Inferior parietal cortex (tissue), 1 donor: ENCODE measurements at regions not wholly inside any gene's neighbourhood (a gene's known extent, or its start where the extent isn't known, plus 50 kb on each side); places are given as distances from the start of the nearest gene placed in this dataset.
A peak's percentile ranks its signal among the peaks of the same experiment; 100 is the strongest.
"Not testable (repeated sequence)": the region's sequence is repeated elsewhere in the genome, so short reads cannot be mapped to it uniquely, and the experiment has no call there.

Source experiments
- DNase-seq: peaks from one replicate; pipeline ENCODE4 v3.0.0-alpha.2; 2016; ENCODE audit errors: extremely low spot score

DNA sequence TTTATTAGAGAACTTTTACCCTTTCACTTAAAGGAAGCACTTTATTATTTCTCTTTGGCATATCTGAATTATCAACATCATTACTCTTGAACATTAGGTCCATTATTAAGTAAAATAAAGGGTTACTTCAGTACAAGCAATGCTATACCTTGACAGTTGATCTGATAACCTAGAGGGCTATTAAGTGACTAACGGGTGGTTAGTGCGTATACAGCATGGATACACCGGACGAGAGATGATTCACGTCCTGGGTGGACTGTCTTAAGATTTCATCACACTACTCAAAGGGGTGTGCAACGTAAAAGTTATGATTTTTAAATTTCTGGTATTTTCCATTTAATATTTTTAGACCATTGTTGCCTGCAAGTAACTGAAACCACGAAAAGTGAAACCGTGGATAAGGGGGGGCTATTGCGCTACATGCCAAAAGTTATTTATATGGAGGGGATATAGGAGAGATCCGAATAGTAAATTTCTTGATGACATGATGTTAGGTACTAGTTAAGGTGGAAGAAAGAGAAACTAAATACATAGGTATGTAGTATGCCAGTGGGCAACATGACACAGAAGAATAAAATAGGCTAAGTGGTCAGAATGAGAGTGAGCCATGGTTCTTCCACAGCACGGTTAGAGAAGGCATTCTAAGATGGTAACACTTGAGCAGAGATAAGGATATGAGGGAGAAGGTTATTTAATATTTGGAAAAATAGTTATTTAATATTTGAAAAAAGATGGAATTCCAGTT is 230.8 kb upstream of the ANKRD50 start:
- DNase-seq: no peak

DNA sequence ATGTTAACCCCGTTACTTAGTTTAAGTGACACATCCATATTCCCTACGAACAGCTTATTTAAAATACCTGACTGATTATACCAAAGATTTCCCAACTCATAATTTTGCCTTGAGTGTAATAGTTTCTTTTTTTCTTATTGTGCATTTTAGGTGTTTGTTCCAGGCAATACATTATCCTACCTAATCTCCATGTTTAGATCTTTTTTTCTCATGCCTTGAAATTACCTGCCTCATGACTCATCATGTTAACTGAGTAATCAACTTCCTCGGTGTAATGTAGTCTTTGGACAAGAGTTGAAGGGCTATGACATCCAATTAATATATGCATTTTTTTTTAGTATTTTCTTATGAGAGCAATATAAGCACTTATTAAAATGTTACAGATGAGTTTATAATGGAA is 228.7 kb upstream of the ANKRD50 start:
- no peak for DNase-seq

DNA sequence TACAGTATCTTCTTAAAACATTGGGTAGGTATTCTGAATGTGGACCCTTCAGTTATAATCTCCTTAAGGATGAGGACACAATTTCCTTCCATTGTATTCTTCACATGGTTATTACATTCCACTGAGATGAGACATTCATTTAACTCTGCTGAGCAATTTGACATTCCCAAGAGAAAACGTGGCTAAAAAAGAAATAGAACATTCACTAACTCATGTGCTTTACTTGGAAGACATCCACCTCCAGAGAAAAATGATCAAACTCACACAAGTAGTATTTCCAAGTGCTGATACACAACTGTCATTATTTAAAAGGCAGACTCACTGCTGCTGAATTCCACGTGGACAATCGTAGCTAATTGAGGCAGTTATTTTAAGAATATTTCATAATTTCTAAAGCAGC is 227.9 kb upstream of the ANKRD50 start:
- peak; percentile 18 for DNase-seq

DNA sequence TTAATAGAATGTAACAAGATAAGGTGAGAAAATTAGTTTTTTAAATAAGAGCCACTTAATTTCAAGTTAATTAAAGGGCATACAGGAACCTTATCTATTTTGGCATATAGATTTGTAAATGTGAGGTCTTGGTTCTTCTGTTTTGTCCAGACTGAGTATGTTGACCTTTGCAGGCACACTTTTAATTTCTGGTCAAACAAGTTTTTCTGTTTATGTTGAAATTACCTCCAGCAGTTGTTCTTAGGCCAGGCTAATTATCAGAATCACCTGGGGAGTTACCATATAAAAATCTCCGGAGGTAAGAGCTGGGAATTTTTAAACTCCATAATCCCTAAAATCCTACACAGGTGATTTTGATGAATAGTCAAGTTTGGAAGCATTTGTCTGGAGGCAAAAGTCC is 227.4 kb upstream of the ANKRD50 start:
- no peak for DNase-seq

DNA sequence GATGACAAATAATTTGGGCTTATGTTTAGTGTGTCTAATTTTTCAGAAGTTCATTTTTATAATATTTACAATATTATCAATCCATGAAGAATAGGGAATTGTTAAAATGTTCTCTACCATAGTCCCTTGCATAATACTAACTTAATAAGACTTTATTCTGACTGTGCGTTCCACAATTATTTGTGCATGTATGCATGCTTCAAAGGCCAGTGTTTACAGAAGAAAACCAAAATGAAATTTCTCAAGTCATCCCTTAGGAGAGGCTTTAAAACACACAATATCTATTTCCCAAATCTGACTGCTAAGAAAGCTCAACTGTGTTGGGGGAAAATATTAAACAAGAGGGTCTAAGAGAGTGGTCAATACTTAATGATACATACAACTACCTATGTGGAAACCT is 226.3 kb upstream of the ANKRD50 start:
- DNase-seq: no peak

DNA sequence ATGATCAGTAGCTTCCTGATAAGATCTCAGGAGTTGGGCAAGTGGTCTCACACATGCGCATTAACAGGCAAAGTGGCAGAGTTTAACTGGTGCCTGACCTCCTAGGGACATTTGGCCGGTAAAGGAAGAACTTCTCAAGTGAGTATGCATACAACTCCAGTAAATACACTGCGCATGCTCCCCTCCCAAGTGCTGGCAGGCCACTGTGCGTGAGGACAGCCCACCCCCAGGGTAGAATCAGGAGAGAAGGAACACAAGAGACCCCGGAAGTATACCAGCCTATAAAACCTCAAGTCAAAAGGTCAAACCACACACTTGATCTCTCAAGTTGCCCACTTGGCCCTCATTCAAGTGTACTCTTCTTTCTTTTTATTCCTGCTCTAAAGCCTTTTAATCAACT is 225.5 kb upstream of the ANKRD50 start:
- DNase-seq: no peak

DNA sequence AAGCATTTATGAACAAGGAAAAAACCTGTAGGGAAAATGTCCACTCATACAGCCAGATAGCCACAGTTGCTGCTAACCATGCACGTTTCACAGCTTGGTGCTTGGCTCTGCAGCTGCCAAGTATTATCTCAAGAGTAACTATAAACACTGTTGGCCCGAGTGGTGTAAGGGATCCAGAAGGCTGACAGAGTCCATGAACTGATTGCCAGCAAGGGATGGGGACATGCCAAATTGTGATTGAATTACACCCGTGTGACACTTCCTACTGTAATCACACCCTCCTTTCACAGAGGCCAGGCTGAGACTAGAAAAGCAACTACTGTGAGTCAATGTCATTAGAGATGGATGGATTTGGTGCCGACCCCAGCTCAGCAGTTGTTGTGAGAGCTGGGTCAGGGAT is 223.9 kb upstream of the ANKRD50 start:
- DNase-seq: no peak

DNA sequence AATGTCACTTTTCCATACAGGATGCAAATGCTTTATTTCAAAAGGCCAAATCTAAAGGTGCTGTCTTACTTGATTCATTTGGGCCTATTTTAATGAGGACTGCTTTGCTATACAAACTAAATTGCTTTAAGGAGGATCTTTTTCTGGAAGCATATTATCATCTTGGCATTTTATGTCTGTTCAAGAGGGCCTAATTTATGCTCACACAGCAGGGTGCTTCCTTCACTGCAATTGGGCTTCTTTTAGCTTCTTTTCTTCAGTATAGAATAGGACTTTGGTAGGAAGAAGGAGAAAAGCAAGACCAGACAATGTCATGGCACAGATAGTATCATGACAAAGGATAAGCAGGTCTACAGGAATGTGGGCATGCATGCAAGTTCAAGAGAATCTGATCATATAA is 222.4 kb upstream of the ANKRD50 start:
- no peak for DNase-seq

DNA sequence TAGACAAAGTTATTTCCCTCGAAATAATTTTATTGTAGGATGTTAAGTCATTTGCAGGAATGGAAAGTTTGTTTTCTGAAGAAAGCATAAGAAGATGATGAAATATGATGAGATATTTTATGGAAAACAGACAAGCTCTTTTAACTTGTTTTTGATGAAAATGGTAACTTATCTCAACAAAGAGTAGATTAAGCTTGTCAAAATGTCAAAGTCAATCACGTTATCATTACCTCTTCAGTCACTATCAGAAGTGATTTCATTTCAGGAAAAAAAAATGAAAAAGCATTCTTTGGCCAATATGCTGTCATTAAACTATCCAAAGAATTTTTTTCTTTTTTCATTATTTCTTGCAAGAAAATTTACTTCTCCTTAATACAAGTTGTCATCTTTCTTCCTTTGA is 221.0 kb upstream of the ANKRD50 start:
- no peak for DNase-seq

DNA sequence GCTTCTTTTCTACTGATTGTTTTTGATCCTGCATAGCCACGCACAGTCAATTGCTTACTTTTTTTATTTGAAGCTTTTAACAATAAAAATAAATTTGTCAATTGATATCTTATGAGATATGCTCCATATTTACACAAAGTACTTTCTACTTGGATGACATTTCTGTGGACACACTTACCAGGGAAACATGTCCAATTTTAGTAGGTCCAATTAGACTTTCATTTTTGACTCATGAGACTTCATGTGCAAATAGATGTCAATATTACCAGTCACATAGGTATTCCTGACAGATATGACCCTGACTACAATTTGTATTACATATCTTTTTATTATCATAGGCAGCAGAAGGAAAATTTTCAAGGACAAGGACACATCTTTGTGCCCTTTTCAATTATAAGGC is 219.9 kb upstream of the ANKRD50 start:
- no peak for DNase-seq

DNA sequence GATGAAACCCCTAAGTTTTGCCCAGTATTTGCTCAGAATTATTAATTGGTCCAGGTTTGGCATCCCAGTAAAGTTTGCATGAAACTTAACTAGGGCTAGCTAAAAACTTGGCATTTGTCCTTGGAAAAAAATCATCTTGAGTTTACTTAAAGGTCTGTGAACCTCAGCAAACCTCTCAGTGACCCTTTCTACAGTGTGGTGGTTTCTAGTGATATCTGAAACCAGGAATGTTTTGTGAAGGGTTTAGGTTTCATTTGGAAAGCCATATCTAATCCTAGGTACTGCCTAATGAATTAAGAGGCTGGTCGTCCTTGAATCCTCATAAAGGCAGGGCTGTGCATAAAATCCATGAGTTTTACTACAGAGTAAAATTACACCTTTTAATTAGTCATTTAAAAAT is 218.5 kb upstream of the ANKRD50 start:
- no peak for DNase-seq

DNA sequence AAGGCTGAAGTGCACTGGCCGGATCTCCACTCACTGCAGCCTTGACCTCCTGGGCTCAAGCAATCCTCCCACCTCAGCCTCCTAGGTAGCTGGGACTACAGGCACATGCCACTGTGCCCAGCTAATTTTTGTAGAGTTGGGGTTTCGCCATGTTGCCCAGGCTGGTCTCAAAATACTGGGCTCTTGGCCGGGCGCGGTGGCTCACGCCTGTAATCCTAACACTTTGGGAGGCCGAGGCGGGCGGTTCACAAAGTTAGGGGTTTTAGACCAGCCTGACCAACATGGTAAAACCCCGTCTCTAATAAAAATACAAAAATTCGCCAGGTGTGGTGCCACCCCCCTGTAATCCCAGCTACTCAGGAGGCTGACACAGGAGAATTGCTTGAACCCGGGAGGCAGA is 210.2 kb upstream of the ANKRD50 start:
- not testable (repeated sequence) for DNase-seq

DNA sequence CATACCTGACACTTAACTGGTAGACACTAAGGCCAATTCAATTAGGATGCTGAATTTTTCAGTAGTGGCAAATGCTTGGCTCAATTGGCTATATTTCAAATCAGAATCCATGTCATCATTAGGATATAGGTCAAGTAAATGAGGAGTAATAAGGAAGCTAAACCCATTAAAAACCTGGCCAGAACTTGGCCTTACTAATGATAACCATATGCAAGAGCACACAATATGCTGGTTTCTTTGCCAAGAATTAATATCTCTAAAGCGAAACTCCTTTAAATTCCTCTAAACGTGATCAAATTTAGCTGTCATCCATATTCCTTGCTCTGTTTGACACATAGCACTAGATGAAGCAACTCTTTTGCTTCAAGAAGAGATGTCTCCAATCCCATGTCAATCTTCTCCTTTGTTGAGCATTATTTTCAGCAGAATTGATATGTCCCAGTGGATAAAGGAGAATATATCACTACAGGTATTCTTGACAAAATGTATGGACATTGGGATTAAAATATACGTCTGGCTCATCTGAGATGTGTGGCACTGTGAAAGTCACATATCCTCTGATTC is 206.1 kb upstream of the ANKRD50 start:
- DNase-seq: no peak

DNA sequence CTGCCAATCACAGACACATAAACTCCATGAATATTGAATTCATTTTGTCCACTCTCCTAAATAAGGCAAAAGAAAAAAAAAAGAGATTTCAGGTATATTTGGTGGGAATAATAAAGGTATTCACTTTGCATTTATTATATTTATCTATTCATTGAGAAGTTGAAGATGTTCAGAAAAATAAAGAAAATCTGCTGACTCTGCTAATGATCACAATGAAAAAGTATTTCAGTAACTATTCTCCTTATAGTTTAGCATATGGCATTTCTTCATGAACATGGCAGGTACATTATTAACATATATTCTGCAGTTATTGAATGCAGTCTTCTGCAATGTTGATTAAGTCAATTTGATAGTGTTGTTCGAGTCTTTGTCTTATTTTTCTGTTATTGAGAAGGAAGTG is 202.5 kb upstream of the ANKRD50 start:
- no peak for DNase-seq

DNA sequence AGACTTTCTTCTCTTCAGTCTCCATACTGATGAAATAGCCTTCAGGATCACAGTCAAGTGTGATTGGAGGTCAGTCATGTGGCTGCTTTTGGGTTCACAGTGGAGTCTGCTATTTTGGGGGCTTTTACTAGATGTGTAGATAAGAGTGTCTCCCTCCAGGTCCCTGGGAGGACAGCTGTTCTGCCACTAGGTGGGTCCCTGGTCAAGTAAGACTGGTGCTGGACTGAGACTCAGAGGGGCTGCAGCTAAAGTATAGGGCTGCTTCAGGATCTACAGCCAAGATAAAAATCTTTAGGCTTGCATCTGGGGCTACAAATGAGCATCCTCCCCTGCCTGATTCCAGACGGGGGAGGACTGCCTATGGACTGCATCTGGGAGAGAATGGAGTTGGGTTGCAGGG is 200.7 kb upstream of the ANKRD50 start:
- DNase-seq: no peak

DNA sequence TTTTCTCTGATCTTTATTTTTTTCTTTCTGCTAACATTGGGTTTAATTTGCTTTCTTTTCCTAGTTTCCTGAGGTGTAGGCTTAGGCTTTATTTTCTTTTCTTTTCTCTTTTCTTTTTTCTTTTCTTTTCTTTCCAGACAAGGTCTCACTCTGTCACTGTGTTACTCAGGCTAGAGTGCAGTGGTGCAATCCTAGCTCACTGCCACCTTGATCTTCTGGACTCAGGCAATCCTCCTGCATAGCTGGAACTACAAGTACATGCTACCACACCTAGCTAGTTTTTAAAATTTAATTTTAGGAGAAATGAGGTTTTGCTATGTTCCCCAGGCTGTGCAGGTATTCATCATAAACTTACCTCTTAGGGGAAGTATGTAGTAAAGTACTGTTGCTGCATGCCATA is 197.8 kb upstream of the ANKRD50 start:
- no peak for DNase-seq

DNA sequence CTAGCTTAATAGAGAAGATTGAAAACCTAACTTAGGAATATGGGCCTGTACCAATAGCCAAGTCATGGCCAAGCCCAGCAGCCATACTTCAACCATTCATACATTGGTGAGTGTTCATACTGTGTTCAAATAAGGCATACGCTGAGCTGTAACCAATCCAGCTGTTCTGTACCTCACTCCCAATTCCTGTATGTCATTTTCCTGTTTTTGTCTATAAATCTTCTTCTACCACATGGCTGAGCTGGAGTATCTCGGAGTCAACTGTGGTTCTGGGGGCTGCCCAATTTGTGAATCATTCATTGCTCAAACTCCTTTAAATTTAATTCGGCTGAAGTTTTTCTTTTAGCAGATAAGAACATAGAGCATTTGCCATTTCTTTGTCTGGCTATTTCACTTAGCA is 195.3 kb upstream of the ANKRD50 start:
- DNase-seq: no peak

DNA sequence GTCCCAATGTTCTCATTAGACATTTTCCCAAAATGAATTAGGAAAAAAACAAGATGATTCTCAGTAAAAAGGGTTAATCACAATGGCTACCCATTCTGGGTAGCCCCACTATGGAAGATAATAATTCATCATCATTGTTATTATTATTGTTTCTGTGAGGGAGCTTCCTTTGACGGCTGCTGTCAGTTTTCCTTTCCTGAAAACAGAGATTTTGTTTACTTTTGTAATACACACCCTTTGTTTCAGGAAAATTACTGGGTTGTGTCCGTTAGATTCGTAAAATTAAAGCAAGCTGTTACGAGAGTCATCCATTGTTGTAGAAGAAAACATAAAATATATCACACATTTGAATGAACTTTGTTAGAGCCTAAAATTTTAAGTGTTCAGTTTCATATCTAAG is 192.9 kb upstream of the ANKRD50 start:
- no peak for DNase-seq

DNA sequence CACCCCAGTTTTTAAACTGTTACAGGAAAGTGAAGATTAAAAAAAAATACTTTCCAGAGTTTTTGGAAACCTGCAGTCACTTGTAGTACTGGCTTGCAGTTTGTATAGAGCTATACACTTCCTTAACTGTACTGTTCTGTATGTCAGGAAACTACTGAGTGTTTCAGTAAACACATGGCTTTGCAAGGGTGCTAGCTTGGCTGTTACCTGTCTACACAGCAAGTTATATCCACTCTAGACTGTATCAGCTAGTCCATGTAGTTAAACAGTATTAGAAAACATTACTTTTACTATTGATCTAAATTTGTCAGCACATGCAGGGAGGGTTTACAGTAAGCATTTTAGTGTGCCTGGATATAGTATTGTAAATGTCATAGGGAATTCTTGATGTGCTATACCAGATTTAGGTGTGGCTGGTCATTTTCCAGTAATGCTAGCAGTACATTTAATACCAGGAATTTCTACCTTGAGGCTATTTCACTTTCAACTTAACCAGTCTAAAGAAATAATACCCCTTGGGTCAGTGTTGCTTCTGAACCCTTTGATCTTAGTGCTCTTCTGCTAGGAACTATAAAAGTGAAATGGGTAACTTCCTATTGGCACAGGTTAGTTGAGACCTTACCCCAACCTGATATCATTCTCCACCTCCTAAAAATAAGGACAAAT is 192.3 kb upstream of the ANKRD50 start:
- DNase-seq: no peak

DNA sequence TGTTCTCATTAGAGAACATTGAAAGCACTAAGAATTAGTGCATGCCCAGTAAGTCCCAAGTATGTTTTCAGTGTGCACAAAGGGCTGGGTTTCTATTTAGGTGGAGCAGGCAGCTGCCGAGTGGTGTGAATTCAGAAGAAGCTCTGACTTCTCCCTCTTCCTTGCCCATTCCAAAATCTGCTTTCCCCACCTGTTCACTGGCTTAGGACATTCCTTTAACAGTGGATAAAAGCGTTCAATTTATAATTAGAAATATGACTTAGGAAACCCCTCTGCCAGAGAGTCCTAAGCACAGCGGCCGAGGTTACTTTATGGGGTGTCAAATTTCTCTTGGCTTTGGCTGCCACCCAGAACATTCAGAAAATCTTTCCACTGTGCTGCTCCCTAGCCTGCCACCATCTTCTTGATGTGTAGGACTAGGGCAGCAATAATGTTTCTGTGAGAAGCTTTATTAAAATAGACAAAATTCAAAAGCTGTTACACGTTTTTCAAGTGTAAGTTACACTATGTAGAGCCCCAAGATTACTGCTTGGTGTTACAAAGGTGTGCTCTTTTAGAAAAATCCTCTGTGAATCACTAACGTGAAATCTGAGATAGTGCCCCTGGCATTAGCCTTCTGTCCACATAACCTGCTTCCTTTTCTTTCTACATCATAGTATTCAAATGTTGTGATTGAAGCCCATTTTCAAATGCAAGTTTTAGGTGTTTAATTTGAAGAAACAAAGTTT is 191.6 kb upstream of the ANKRD50 start:
- DNase-seq: no peak

DNA sequence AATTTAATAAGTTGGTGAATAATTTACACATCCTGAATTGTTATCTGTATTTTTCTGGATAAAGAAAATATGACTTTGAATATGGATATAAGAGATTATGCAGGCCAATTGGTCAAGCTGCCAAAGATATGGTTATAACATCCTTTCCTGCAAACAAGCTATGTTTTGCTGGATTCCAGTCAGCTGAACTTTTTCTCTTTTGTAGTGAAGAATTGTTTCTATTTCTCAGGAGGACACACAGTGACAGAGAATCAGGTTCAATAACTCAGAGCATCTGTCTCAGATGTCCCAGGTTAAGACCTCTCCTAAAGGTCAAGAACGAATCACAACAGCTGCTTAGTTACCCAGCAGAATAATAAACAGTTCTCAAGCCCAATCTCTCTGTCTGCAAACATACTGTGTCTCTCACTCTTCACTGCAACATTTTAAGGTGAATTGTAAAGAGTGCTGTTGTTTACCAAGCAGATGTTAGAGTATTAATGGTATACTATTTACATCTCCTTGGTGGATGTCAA is 189.5 kb upstream of the ANKRD50 start:
- no peak for DNase-seq

DNA sequence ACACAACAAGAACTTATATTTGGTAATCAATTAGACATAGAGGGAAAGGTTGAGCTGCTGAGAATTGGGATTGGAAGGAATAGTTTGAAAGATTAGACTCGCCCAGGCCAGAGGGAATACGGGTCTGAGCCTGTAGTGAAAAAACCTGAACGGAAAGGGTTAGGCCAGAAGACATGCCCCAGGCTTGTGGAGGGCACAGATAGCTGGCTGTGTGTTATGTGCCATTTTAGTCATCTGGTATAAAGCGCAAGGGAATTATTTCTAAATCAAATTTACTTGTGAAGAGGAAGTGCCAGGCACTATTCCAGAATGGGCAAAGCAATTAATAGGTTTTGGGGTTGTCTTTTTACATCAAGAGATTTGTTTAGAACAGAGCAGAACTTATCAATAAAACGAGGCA is 187.5 kb upstream of the ANKRD50 start:
- DNase-seq: no peak

DNA sequence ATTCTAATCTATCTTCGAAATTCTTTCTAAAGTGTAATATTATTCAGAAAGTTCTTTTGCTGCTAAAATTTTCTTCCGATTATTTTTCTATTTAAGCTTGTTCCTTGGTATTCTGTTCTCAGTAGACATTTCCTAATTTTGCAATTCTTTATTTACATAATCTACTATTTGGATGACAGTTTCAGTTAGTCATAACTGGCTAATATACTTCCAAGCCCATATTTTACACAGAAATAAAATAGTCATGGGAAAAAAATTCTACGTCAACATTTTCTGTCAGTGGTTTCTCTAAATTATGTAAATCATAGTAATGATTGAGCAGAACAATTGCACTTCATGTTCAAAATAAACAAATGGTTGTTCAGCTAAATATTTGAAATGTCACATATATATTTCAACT is 178.0 kb upstream of the ANKRD50 start:
- DNase-seq: no peak
